GM23338 (cell line): ENCODE measurements at regions not wholly inside any gene's neighbourhood (a gene's known extent, or its start where the extent isn't known, plus 50 kb on each side); places are given as distances from the start of the nearest gene placed in this dataset.

Experiments used
- ATAC-seq: fragments of 200-7000 bp; cut with Tn5 transposase; 3 replicates; pipeline ENCODE4 v1.9.1; 2020
- DNase-seq: peaks from one replicate; pipeline ENCODE4 v3.0.0-alpha.2; 2015; ENCODE audit warnings: low spot score
- H2AFZ ChIP-seq: fragments of 200-600 bp; sonication (generic); 2 replicates; pipeline ENCODE4 v1.8.0; 2016; ENCODE audit warnings: antibody characterized with exemption, mild to moderate bottlenecking, moderate library complexity
- H3F3A ChIP-seq: fragments of 200-600 bp; sonication (generic); replicated peaks from 2 replicates; pipeline ENCODE4 v1.8.0; 2017; ENCODE audit warnings: antibody characterized with exemption, mixed run types, low read depth
- H3K27ac ChIP-seq: fragments of 200-600 bp; sonication (generic); 2 replicates; pipeline ENCODE4 v1.6.1; 2016; ENCODE audit warnings: low read depth
- H3K27me3 ChIP-seq: fragments of 200-600 bp; sonication (generic); 2 replicates; pipeline ENCODE4 v1.8.0; 2016; ENCODE audit warnings: mild to moderate bottlenecking, mixed run types, moderate library complexity; ENCODE audit not compliant: insufficient read depth
- H3K36me3 ChIP-seq: fragments of 200-600 bp; sonication (generic); 2 replicates; pipeline ENCODE4 v1.8.0; 2016; ENCODE audit warnings: mild to moderate bottlenecking; ENCODE audit not compliant: insufficient read depth
- H3K4me1 ChIP-seq: fragments of 200-600 bp; sonication (generic); 2 replicates; pipeline ENCODE4 v1.8.0; 2016; ENCODE audit warnings: mild to moderate bottlenecking, moderate library complexity; ENCODE audit not compliant: insufficient read depth
- H3K4me2 ChIP-seq: fragments of 200-600 bp; sonication (generic); 2 replicates; pipeline ENCODE4 v1.7.1; 2017; ENCODE audit warnings: mixed run types
- H3K4me3 ChIP-seq: fragments of 200-600 bp; sonication (generic); 2 replicates; pipeline ENCODE4 v1.6.1; 2016; ENCODE audit warnings: mixed run types
- H3K79me2 ChIP-seq: fragments of 200-600 bp; sonication (generic); replicated peaks from 2 replicates; pipeline ENCODE4 v1.8.0; 2017; ENCODE audit warnings: mild to moderate bottlenecking; ENCODE audit not compliant: insufficient read depth
- H3K9me2 ChIP-seq: fragments of 200-600 bp; sonication (generic); 2 replicates; pipeline ENCODE4 v1.8.0; 2017; ENCODE audit not compliant: insufficient read depth
- H4K20me1 ChIP-seq: fragments of 200-600 bp; sonication (generic); replicated peaks from 2 replicates; pipeline ENCODE4 v1.8.0; 2017; ENCODE audit warnings: mild to moderate bottlenecking; ENCODE audit not compliant: insufficient read depth
- H3K27ac Mint-ChIP-seq: 2 replicates; pipeline ENCODE4 v1.8.0; 2020; ENCODE audit warnings: inconsistent platforms, mild to moderate bottlenecking, moderate library complexity, mixed read lengths
- H3K27me3 Mint-ChIP-seq: 3 replicates; pipeline ENCODE4 v1.8.0; 2022; ENCODE audit warnings: low read depth, mild to moderate bottlenecking, moderate library complexity, mixed read lengths, inconsistent platforms; ENCODE audit not compliant: insufficient read depth, poor library complexity
- H3K36me3 Mint-ChIP-seq: 3 replicates; pipeline ENCODE4 v1.8.0; 2021; ENCODE audit warnings: low read depth, mild to moderate bottlenecking, inconsistent platforms, moderate library complexity, mixed read lengths
- H3K4me1 Mint-ChIP-seq: 3 replicates; pipeline ENCODE4 v1.8.0; 2020; ENCODE audit warnings: mild to moderate bottlenecking, inconsistent platforms, mixed read lengths
- H3K4me3 Mint-ChIP-seq: 3 replicates; pipeline ENCODE4 v1.8.0; 2021; ENCODE audit warnings: moderate library complexity, mild to moderate bottlenecking, inconsistent platforms, mixed read lengths
- H3K9me3 Mint-ChIP-seq: 3 replicates; pipeline ENCODE4 v1.8.0; 2020; ENCODE audit warnings: moderate library complexity, mild to moderate bottlenecking, inconsistent platforms, mixed read lengths
- NANOG ChIP-seq: IDR thresholded peaks from 2 replicates; pipeline ENCODE4 v1.6.1; 2016; ENCODE audit warnings: antibody characterized with exemption, borderline replicate concordance
- POLR2AphosphoS5 ChIP-seq: IDR thresholded peaks from 2 replicates; pipeline ENCODE4 v1.6.1; 2016; ENCODE audit warnings: antibody characterized with exemption, low read depth
- ZNF114 ChIP-seq: fragments of 250-450 bp; sonication (Bioruptor Pico); IDR thresholded peaks from 2 replicates; pipeline ENCODE4 v1.5.0; 2020; ENCODE audit warnings: mild to moderate bottlenecking, moderate library complexity
- TF ChIP-seq, protein P1 (sequence below): fragments of 250-450 bp; sonication (Bioruptor Pico); IDR thresholded peaks from 2 replicates; pipeline ENCODE4 v1.5.0; 2020; ENCODE audit warnings: mild to moderate bottlenecking, moderate library complexity
- TF ChIP-seq, protein P2 (sequence below), 2 experiments: fragments of 200-600 bp in 1 of 2; sonication (generic) in 1 of 2; conservative IDR thresholded peaks; 2 replicates each; pipeline versions ENCODE4 v1.5.1 to v1.6.1; 2016 to 2017; ENCODE audit warnings: antibody characterized with exemption in 2 of 2, low read depth in 2 of 2, mild to moderate bottlenecking in 2 of 2, moderate library complexity in 1 of 2
- TF ChIP-seq, protein P3 (sequence below): IDR thresholded peaks from 2 replicates; pipeline ENCODE4 v1.6.1; 2016; ENCODE audit warnings: antibody characterized with exemption

DNA sequence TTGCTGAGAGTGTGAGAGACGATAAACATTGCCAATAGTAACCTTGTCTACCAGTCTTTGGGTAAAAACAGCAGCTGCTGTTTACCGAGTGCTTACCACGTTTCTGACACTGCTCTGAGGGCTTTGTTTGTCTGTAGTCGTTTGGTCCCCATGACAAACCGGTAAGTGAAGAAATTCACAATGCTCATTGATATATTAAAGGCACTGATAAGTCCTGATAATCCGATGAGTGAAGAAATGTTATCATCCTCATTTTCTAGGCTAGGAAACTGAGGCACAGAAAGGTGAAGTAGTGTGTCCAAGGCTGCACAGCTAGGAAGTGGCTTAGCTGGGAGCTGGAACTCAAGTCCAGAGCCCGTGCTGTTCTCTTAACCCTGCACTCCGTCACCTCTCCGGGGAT lies 138.6 kb downstream of the SCARB1 start:
- H3K27ac Mint-ChIP-seq: no peak overlapping the region
- no peaks in the 10 kb centered on the region for H3K36me3 ChIP-seq
- peaks cover 7% of the 10 kb centered on the region for H3K27me3 Mint-ChIP-seq
- H3F3A ChIP-seq: no peaks in the 10 kb centered on the region
- H2AFZ ChIP-seq: no peak overlapping the region
- TF ChIP-seq ZNF114 (CRISPR knock-in tag) (no peak), POLR2AphosphoS5 (no peak), NANOG (no peak)
- TF ChIP-seq, protein P1, sequence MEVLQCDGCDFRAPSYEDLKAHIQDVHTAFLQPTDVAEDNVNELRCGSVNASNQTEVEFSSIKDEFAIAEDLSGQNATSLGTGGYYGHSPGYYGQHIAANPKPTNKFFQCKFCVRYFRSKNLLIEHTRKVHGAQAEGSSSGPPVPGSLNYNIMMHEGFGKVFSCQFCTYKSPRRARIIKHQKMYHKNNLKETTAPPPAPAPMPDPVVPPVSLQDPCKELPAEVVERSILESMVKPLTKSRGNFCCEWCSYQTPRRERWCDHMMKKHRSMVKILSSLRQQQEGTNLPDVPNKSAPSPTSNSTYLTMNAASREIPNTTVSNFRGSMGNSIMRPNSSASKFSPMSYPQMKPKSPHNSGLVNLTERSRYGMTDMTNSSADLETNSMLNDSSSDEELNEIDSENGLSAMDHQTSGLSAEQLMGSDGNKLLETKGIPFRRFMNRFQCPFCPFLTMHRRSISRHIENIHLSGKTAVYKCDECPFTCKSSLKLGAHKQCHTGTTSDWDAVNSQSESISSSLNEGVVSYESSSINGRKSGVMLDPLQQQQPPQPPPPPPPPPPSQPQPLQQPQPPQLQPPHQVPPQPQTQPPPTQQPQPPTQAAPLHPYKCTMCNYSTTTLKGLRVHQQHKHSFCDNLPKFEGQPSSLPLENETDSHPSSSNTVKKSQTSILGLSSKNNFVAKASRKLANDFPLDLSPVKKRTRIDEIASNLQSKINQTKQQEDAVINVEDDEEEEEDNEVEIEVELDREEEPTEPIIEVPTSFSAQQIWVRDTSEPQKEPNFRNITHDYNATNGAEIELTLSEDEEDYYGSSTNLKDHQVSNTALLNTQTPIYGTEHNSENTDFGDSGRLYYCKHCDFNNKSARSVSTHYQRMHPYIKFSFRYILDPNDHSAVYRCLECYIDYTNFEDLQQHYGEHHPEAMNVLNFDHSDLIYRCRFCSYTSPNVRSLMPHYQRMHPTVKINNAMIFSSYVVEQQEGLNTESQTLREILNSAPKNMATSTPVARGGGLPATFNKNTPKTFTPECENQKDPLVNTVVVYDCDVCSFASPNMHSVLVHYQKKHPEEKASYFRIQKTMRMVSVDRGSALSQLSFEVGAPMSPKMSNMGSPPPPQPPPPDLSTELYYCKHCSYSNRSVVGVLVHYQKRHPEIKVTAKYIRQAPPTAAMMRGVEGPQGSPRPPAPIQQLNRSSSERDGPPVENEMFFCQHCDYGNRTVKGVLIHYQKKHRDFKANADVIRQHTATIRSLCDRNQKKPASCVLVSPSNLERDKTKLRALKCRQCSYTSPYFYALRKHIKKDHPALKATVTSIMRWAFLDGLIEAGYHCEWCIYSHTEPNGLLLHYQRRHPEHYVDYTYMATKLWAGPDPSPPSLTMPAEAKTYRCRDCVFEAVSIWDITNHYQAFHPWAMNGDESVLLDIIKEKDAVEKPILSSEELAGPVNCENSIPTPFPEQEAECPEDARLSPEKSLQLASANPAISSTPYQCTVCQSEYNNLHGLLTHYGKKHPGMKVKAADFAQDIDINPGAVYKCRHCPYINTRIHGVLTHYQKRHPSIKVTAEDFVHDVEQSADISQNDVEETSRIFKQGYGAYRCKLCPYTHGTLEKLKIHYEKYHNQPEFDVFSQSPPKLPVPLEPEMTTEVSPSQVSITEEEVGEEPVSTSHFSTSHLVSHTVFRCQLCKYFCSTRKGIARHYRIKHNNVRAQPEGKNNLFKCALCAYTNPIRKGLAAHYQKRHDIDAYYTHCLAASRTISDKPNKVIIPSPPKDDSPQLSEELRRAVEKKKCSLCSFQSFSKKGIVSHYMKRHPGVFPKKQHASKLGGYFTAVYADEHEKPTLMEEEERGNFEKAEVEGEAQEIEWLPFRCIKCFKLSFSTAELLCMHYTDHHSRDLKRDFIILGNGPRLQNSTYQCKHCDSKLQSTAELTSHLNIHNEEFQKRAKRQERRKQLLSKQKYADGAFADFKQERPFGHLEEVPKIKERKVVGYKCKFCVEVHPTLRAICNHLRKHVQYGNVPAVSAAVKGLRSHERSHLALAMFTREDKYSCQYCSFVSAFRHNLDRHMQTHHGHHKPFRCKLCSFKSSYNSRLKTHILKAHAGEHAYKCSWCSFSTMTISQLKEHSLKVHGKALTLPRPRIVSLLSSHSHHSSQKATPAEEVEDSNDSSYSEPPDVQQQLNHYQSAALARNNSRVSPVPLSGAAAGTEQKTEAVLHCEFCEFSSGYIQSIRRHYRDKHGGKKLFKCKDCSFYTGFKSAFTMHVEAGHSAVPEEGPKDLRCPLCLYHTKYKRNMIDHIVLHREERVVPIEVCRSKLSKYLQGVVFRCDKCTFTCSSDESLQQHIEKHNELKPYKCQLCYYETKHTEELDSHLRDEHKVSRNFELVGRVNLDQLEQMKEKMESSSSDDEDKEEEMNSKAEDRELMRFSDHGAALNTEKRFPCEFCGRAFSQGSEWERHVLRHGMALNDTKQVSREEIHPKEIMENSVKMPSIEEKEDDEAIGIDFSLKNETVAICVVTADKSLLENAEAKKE (CRISPR knock-in tag): no peak
- TF ChIP-seq, protein P2, sequence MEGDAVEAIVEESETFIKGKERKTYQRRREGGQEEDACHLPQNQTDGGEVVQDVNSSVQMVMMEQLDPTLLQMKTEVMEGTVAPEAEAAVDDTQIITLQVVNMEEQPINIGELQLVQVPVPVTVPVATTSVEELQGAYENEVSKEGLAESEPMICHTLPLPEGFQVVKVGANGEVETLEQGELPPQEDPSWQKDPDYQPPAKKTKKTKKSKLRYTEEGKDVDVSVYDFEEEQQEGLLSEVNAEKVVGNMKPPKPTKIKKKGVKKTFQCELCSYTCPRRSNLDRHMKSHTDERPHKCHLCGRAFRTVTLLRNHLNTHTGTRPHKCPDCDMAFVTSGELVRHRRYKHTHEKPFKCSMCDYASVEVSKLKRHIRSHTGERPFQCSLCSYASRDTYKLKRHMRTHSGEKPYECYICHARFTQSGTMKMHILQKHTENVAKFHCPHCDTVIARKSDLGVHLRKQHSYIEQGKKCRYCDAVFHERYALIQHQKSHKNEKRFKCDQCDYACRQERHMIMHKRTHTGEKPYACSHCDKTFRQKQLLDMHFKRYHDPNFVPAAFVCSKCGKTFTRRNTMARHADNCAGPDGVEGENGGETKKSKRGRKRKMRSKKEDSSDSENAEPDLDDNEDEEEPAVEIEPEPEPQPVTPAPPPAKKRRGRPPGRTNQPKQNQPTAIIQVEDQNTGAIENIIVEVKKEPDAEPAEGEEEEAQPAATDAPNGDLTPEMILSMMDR (conservative IDR thresholded peaks at IDR 0.05; ENCODE audit: low read depth in 2 of 2): no peak
- TF ChIP-seq, protein P3, sequence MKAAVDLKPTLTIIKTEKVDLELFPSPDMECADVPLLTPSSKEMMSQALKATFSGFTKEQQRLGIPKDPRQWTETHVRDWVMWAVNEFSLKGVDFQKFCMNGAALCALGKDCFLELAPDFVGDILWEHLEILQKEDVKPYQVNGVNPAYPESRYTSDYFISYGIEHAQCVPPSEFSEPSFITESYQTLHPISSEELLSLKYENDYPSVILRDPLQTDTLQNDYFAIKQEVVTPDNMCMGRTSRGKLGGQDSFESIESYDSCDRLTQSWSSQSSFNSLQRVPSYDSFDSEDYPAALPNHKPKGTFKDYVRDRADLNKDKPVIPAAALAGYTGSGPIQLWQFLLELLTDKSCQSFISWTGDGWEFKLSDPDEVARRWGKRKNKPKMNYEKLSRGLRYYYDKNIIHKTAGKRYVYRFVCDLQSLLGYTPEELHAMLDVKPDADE: no peak
- no peak overlapping the region for H3K4me3 Mint-ChIP-seq
- H3K27ac ChIP-seq: no peak overlapping the region
- H3K4me3 ChIP-seq: no peak overlapping the region
- H3K4me1 ChIP-seq: no peaks in the 10 kb centered on the region
- ATAC-seq (no peak), DNase-seq (no peak)
- H3K36me3 Mint-ChIP-seq: no peaks in the 10 kb centered on the region
- H3K4me1 Mint-ChIP-seq: no peaks in the 10 kb centered on the region
- no peaks in the 10 kb centered on the region for H3K27me3 ChIP-seq
- no peak overlapping the region for H3K4me2 ChIP-seq
- no peaks in the 10 kb centered on the region for H4K20me1 ChIP-seq
- H3K9me3 Mint-ChIP-seq: no peaks in the 10 kb centered on the region
- H3K9me2 ChIP-seq: no peaks in the 10 kb centered on the region
- no peaks in the 10 kb centered on the region for H3K79me2 ChIP-seq
